ENCODE measurements at regions not wholly inside any gene's neighbourhood (a gene's known extent, or its start where the extent isn't known, plus 50 kb on each side); places are given as distances from the start of the nearest gene placed in this dataset.

- no peak for DNase-seq
- Mint-ChIP-seq H3K27me3 (no peaks in the 10 kb centered on the region), H3K36me3 (no peaks in the 10 kb centered on the region), H3K27ac (no peak overlapping the region), H3K4me1 (peaks cover 12 to 30% (median 25%) of the 10 kb centered on the region in 3 donors), H3K9me3 (no peaks in the 10 kb centered on the region), H3K4me3 (no peak overlapping the region)
- Histone ChIP-seq H3K9me3 (ENCODE audit: low read length) (no peaks in the 10 kb centered on the region), H3K4me1 (ENCODE audit: insufficient read depth, low read length) (peaks cover 31% of the 10 kb centered on the region), H3K36me3 (ENCODE audit: insufficient read depth, low read length) (no peaks in the 10 kb centered on the region), H3K27ac (ENCODE audit: low read depth, low read length) (no peak overlapping the region), H3K4me3 (ENCODE audit: low read length) (no peak overlapping the region), H3K27me3 (ENCODE audit: insufficient read depth, low read length, poor library complexity, severe bottlenecking) (no peaks in the 10 kb centered on the region)
- ChIA-PET CTCF (interaction anchor here (0.7 kb wide), 1 partner anchor 59 kb away, joined by 3 read pairs; no protein-coding TSS in a partner anchor), POLR2A (interaction anchor here (0.5 kb wide), 1 partner anchor 64 kb away, joined by 5 read pairs; no protein-coding TSS in a partner anchor)
Measured at GRCh38 chr12:93242154-93242972, 135.4 kb upstream of the NUDT4 start.

- peaks cover 12 to 30% (median 25%) of the 10 kb centered on the region in 3 donors for H3K4me1 Mint-ChIP-seq
- no peak for DNase-seq
- Histone ChIP-seq H3K4me1 (ENCODE audit: insufficient read depth, low read length) (peaks cover 31% of the 10 kb centered on the region), H3K27ac (ENCODE audit: low read depth, low read length) (no peak overlapping the region), H3K9me3 (ENCODE audit: low read length) (no peaks in the 10 kb centered on the region), H3K4me3 (ENCODE audit: low read length) (no peak overlapping the region), H3K27me3 (ENCODE audit: insufficient read depth, low read length, poor library complexity, severe bottlenecking) (no peaks in the 10 kb centered on the region), H3K36me3 (ENCODE audit: insufficient read depth, low read length) (no peaks in the 10 kb centered on the region)
- no peaks in the 10 kb centered on the region for H3K36me3 Mint-ChIP-seq
- ChIA-PET CTCF (interaction anchor here (1.3 kb wide), 1 partner anchor 17 kb away, joined by 5 read pairs; no protein-coding TSS in a partner anchor), POLR2A (no interaction called here)
- H3K27me3 Mint-ChIP-seq, result no peaks in the 10 kb centered on the region
- no peak overlapping the region for H3K4me3 Mint-ChIP-seq
- no peaks in the 10 kb centered on the region for H3K9me3 Mint-ChIP-seq
- H3K27ac Mint-ChIP-seq, result peak overlapping the region in 2 of 8 donors; percentile 32 to 54
Measured at GRCh38 chr12:93243382-93243688, 134.4 kb upstream of the NUDT4 start.

- H3K4me1 ChIP-seq (ENCODE audit: insufficient read depth, low read length), result peaks cover 31% of the 10 kb centered on the region
- no peaks in the 10 kb centered on the region for H3K9me3 ChIP-seq (ENCODE audit: low read length)
- Mint-ChIP-seq H3K27ac (peak overlapping the region in 7 of 8 donors; percentile 3 to 76 (median 38)), H3K36me3 (no peaks in the 10 kb centered on the region), H3K4me1 (peaks cover 12 to 33% (median 25%) of the 10 kb centered on the region in 3 donors), H3K9me3 (no peaks in the 10 kb centered on the region), H3K4me3 (peak overlapping the region in 3 of 7 donors; percentile 13 to 58 (median 49)), H3K27me3 (no peaks in the 10 kb centered on the region)
- DNase-seq, result peak in 1 of 5 donors; percentile 28
- ChIA-PET POLR2A (no interaction called here), CTCF (interaction anchor here (1.2 to 1.3 kb wide), 2 partner anchors 17 to 146 kb away, joined by 3 to 5 read pairs; no protein-coding TSS in a partner anchor)
- H3K4me3 ChIP-seq (ENCODE audit: low read length), result peak overlapping the region; percentile 3
- H3K36me3 ChIP-seq (ENCODE audit: insufficient read depth, low read length), result no peaks in the 10 kb centered on the region
- H3K27ac ChIP-seq (ENCODE audit: low read depth, low read length), result no peak overlapping the region
- H3K27me3 ChIP-seq (ENCODE audit: insufficient read depth, low read length, poor library complexity, severe bottlenecking), result no peaks in the 10 kb centered on the region
Measured at GRCh38 chr12:93243689-93244513, 133.8 kb upstream of the NUDT4 start.

DNA sequence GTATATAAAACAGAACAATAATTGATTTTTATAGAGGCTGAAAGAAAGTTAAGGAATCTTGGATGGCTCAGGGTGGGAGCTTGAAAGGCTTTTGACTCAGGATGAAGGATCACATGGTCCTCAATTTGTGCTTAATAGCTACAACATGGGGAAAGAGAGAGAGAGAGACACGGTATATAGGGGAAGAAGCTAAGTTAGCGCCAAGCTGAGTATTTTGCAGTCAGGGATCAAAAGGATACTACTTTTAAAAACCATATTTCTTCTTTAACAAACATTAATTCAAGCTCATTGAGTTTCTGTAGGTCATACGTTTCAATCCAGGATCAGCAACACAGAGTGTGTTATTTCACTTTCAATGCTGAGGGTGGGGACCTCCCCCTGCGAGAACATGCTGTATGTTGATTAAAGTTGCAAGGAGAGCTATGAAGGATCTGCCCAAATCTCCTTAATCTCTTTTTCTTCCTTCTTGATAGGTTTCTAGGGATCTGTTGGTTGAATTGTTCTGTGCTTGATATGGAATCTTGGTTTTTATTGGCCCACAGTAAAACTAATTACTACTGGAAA, 133.1 kb upstream of the NUDT4 start:
- peaks cover 17 to 40% (median 32%) of the 10 kb centered on the region in 3 donors for H3K4me1 Mint-ChIP-seq
- H3K4me1 ChIP-seq (ENCODE audit: insufficient read depth, low read length), result peaks cover 31% of the 10 kb centered on the region
- H3K9me3 Mint-ChIP-seq, result no peaks in the 10 kb centered on the region
- peak in 1 of 5 donors; percentile 0 for DNase-seq
- ChIA-PET POLR2A (no interaction called here), CTCF (interaction anchor here (1.0 to 1.3 kb wide), 3 partner anchors 16 to 152 kb away, joined by 3 to 5 read pairs (median 3); no protein-coding TSS in a partner anchor)
- H3K4me3 Mint-ChIP-seq, result peak overlapping the region in 3 of 7 donors; percentile 13 to 58 (median 49)
- no peak overlapping the region for H3K27ac ChIP-seq (ENCODE audit: low read depth, low read length)
- peak overlapping the region; percentile 3 for H3K4me3 ChIP-seq (ENCODE audit: low read length)
- H3K27me3 ChIP-seq (ENCODE audit: insufficient read depth, low read length, poor library complexity, severe bottlenecking), result no peaks in the 10 kb centered on the region
- H3K36me3 ChIP-seq (ENCODE audit: insufficient read depth, low read length), result no peaks in the 10 kb centered on the region
- H3K9me3 ChIP-seq (ENCODE audit: low read length), result no peaks in the 10 kb centered on the region
- H3K36me3 Mint-ChIP-seq, result no peaks in the 10 kb centered on the region
- H3K27me3 Mint-ChIP-seq, result no peaks in the 10 kb centered on the region
- peak overlapping the region in 6 of 8 donors; percentile 3 to 76 (median 42) for H3K27ac Mint-ChIP-seq

GRCh38 chr12:93245543-93245942, 132.2 kb upstream of the NUDT4 start:
- no peaks in the 10 kb centered on the region for H3K36me3 Mint-ChIP-seq
- peak in 4 of 5 donors; percentile 2 to 68 (median 48) for DNase-seq
- Histone ChIP-seq H3K27me3 (ENCODE audit: insufficient read depth, low read length, poor library complexity, severe bottlenecking) (no peaks in the 10 kb centered on the region), H3K4me3 (ENCODE audit: low read length) (no peak overlapping the region), H3K9me3 (ENCODE audit: low read length) (no peaks in the 10 kb centered on the region), H3K4me1 (ENCODE audit: insufficient read depth, low read length) (peaks cover 31% of the 10 kb centered on the region), H3K36me3 (ENCODE audit: insufficient read depth, low read length) (no peaks in the 10 kb centered on the region), H3K27ac (ENCODE audit: low read depth, low read length) (no peak overlapping the region)
- H3K27ac Mint-ChIP-seq, result peak overlapping the region in 3 of 8 donors; percentile 38 to 85 (median 77)
- peak overlapping the region in 3 of 7 donors; percentile 23 to 62 (median 46) for H3K4me3 Mint-ChIP-seq
- no peaks in the 10 kb centered on the region for H3K27me3 Mint-ChIP-seq
- peaks cover 17 to 42% (median 34%) of the 10 kb centered on the region in 3 donors for H3K4me1 Mint-ChIP-seq
- no peaks in the 10 kb centered on the region for H3K9me3 Mint-ChIP-seq
- ChIA-PET POLR2A (no interaction called here), CTCF (interaction anchor here (1.0 to 1.2 kb wide), 2 partner anchors 148 to 151 kb away, joined by 3 read pairs; no protein-coding TSS in a partner anchor)

- ChIA-PET CTCF (no interaction called here), POLR2A (no interaction called here)
- Mint-ChIP-seq H3K27me3 (no peaks in the 10 kb centered on the region), H3K4me1 (peaks cover 17 to 42% (median 34%) of the 10 kb centered on the region in 3 donors), H3K9me3 (no peaks in the 10 kb centered on the region), H3K36me3 (no peaks in the 10 kb centered on the region), H3K27ac (peak overlapping the region in 1 of 8 donors; percentile 6), H3K4me3 (no peak overlapping the region)
- H3K9me3 ChIP-seq (ENCODE audit: low read length), result no peaks in the 10 kb centered on the region
- peaks cover 31% of the 10 kb centered on the region for H3K4me1 ChIP-seq (ENCODE audit: insufficient read depth, low read length)
- no peaks in the 10 kb centered on the region for H3K36me3 ChIP-seq (ENCODE audit: insufficient read depth, low read length)
- H3K4me3 ChIP-seq (ENCODE audit: low read length), result no peak overlapping the region
- DNase-seq, result no peak
- no peak overlapping the region for H3K27ac ChIP-seq (ENCODE audit: low read depth, low read length)
- H3K27me3 ChIP-seq (ENCODE audit: insufficient read depth, low read length, poor library complexity, severe bottlenecking), result no peaks in the 10 kb centered on the region
Measured at GRCh38 chr12:93247313-93247991, 130.3 kb upstream of the NUDT4 start.

DNA sequence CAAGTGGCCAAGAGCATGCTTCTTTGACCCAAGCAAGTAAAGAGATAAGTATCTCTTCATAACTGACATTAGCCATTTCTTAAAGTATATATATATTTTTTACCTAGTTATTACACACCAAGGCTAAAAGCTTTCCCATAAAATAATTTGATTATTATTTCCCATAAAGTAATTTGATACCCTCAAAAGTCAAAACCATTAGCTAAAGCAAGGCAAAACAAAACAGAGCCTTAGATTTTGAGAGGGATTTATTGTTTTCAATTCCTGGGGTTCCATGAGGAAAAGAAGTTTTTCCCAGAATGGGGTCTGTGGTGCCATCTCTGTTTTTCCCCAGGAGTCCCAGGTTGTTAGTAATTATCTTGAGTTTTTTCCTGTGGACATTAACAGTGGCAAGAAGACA, 125.5 kb upstream of the NUDT4 start:
- Mint-ChIP-seq H3K9me3 (peaks cover 4 to 17% (median 11%) of the 10 kb centered on the region in 5 donors), H3K27me3 (no peaks in the 10 kb centered on the region), H3K36me3 (peaks cover 0 to 8% (median 0%) of the 10 kb centered on the region in 3 donors), H3K4me3 (no peak overlapping the region), H3K27ac (no peak overlapping the region), H3K4me1 (peaks cover 6 to 12% (median 9%) of the 10 kb centered on the region in 3 donors)
- peaks cover 4% of the 10 kb centered on the region for H3K9me3 ChIP-seq (ENCODE audit: low read length)
- H3K36me3 ChIP-seq (ENCODE audit: insufficient read depth, low read length), result no peaks in the 10 kb centered on the region
- POLR2A ChIA-PET, result no interaction called here
- H3K27ac ChIP-seq (ENCODE audit: low read depth, low read length), result no peak overlapping the region
- no peak for DNase-seq
- no peaks in the 10 kb centered on the region for H3K4me1 ChIP-seq (ENCODE audit: insufficient read depth, low read length)
- no peaks in the 10 kb centered on the region for H3K27me3 ChIP-seq (ENCODE audit: insufficient read depth, low read length, poor library complexity, severe bottlenecking)
- CTCF ChIA-PET, result no interaction called here
- H3K4me3 ChIP-seq (ENCODE audit: low read length), result no peak overlapping the region
